Panc1 (cell line): ENCODE measurements at regions not wholly inside any gene's neighbourhood (a gene's known extent, or its start where the extent isn't known, plus 50 kb on each side); places are given as distances from the start of the nearest gene placed in this dataset.

ENCODE experiments used
- ATAC-seq: fragments of 200-7000 bp; cut with Tn5 transposase; 2 replicates; pipeline ENCODE4 v1.9.1; 2020; ENCODE audit warnings: mild to moderate bottlenecking, moderate library complexity
- BruUV-seq: library from RNA; stranded (reverse); fragments of 400-500 nt; replicated peaks from 2 replicates; lab custom pipeline; 2021; lab: Mats Ljungman, UMichigan
- CTCF ChIA-PET: fragments of 300-600 bp; sonication (Branson Sonifier 250); formaldehyde crosslinking; loops from one replicate; lab custom pipeline; 2022; ENCODE audit warnings: antibody characterized with exemption; lab: Charles Lee
- POLR2A ChIA-PET: fragments of 300-600 bp; sonication (Branson Sonifier 250); formaldehyde crosslinking; loops from one replicate; lab custom pipeline; 2022; ENCODE audit warnings: antibody characterized with exemption; lab: Charles Lee
- DNase-seq: peaks from one replicate; pipeline ENCODE4 v3.0.0-alpha.2; 2010; ENCODE audit warnings: low read depth, low spot score
- H3K27ac ChIP-seq: 2 replicates; pipeline ENCODE4 v1.5.1; 2011; ENCODE audit warnings: mild to moderate bottlenecking, low read length, inconsistent platforms
- H3K27me3 ChIP-seq: fragments of 200-500 bp; sonication (Bioruptor generic); 2 replicates; pipeline ENCODE4 v1.6.0; 2014; ENCODE audit warnings: low read length, inconsistent platforms; ENCODE audit not compliant: control insufficient read depth, insufficient read depth
- H3K36me3 ChIP-seq: fragments of 200-500 bp; sonication (Bioruptor generic); 2 replicates; pipeline ENCODE4 v1.5.1; 2014; ENCODE audit warnings: inconsistent platforms, mild to moderate bottlenecking, low read length, moderate library complexity; ENCODE audit not compliant: control insufficient read depth, insufficient read depth
- H3K4me1 ChIP-seq: 2 replicates; pipeline ENCODE4 v1.5.1; 2011; ENCODE audit warnings: inconsistent platforms, mild to moderate bottlenecking, low read length, moderate library complexity; ENCODE audit not compliant: control insufficient read depth, insufficient read depth
- H3K4me3 ChIP-seq, 2 experiments: 2 replicates each; pipeline ENCODE4 v1.5.1; 2011 to 2012; ENCODE audit warnings: low read depth in 2 of 2, low read length in 2 of 2, mild to moderate bottlenecking in 2 of 2, inconsistent platforms in 1 of 2, moderate library complexity in 1 of 2
- H3K9me3 ChIP-seq: fragments of 200-500 bp; sonication (Bioruptor generic); 2 replicates; pipeline ENCODE4 v1.5.1; 2014; ENCODE audit warnings: low read depth, mild to moderate bottlenecking, inconsistent platforms, low read length, moderate library complexity; ENCODE audit not compliant: control insufficient read depth, insufficient read depth
- POLR2AphosphoS5 ChIP-seq: IDR thresholded peaks from 2 replicates; pipeline ENCODE4 v1.6.1; 2012; ENCODE audit warnings: mild to moderate bottlenecking, low read depth, low read length, moderate library complexity
- SIN3A ChIP-seq: IDR thresholded peaks from 2 replicates; pipeline ENCODE4 v1.6.1; 2012; ENCODE audit warnings: low read depth, mild to moderate bottlenecking, low read length, moderate library complexity, borderline replicate concordance; ENCODE audit not compliant: insufficient read depth
- TCF7L2 ChIP-seq: IDR thresholded peaks from 2 replicates; pipeline ENCODE4 v1.6.1; 2011; ENCODE audit warnings: mild to moderate bottlenecking, low read depth, low read length, inconsistent platforms
- in situ Hi-C: cut with HindIII; loops from 2 replicates; pipeline ENCODE4 v1.10.0; 2016; ENCODE audit warnings: low sequenced_read_pairs, low pct_unique_long_range_greater_than_20kb
- intact Hi-C: fragments of 100-400 bp; cut with micrococcal nuclease; formaldehyde crosslinking; loops from one replicate; pipeline ENCODE4 v1.10.0; 2022; ENCODE audit not compliant: unreplicated experiment
- TF ChIP-seq, protein P1 (sequence below): fragments of 450-650 bp; IDR thresholded peaks from 2 replicates; pipeline ENCODE4 v1.5.1; 2017; ENCODE audit warnings: mild to moderate bottlenecking
- TF ChIP-seq, protein P2 (sequence below), 2 experiments: IDR thresholded peaks; 2 replicates each; pipeline ENCODE4 v1.6.1; 2011 to 2012; ENCODE audit warnings: low read depth in 2 of 2, control low read depth in 1 of 2, low read length in 1 of 2, mild to moderate bottlenecking in 1 of 2, moderate library complexity in 1 of 2; ENCODE audit not compliant: insufficient read depth in 1 of 2

DNA sequence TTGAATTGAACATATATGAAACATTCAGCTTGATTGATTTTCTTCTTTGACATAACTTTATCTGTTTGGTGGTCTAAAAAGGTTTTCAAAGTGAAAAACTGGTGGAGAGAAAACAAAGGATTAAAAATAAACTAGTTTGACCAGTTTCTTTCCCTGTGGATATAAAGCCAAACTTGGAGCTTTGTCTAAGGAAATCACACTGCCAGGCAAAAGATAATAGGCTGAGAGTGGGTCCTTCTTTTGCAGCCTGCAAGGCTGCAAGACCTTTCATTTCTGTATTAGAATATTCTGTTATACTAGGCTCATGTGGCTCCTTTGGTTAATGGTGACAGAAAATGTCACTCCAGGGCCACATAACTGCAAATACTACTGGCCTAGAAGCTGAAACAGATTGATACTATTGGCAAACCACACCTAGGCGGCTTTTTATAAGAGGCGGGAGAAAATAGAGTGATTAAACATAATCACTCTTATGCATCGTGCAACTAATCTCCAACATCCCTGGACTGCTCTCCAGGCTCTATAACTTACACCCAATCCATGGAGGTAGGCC lies 129.1 kb upstream of the ZNF462 start:
- intact Hi-C loops, result no loop called here
- Histone ChIP-seq H3K27ac (no peak overlapping the region), H3K9me3 (no peaks in the 10 kb centered on the region), H3K36me3 (no peaks in the 10 kb centered on the region), H3K4me1 (no peaks in the 10 kb centered on the region), H3K4me3 (no peak overlapping the region), H3K27me3 (no peaks in the 10 kb centered on the region)
- POLR2A ChIA-PET, result no interaction called here
- TF ChIP-seq TCF7L2, result no peak
- no peak for TF ChIP-seq POLR2AphosphoS5
- TF ChIP-seq, protein P1, sequence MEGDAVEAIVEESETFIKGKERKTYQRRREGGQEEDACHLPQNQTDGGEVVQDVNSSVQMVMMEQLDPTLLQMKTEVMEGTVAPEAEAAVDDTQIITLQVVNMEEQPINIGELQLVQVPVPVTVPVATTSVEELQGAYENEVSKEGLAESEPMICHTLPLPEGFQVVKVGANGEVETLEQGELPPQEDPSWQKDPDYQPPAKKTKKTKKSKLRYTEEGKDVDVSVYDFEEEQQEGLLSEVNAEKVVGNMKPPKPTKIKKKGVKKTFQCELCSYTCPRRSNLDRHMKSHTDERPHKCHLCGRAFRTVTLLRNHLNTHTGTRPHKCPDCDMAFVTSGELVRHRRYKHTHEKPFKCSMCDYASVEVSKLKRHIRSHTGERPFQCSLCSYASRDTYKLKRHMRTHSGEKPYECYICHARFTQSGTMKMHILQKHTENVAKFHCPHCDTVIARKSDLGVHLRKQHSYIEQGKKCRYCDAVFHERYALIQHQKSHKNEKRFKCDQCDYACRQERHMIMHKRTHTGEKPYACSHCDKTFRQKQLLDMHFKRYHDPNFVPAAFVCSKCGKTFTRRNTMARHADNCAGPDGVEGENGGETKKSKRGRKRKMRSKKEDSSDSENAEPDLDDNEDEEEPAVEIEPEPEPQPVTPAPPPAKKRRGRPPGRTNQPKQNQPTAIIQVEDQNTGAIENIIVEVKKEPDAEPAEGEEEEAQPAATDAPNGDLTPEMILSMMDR, result no peak
- TF ChIP-seq SIN3A, result no peak
- TF ChIP-seq, protein P2, sequence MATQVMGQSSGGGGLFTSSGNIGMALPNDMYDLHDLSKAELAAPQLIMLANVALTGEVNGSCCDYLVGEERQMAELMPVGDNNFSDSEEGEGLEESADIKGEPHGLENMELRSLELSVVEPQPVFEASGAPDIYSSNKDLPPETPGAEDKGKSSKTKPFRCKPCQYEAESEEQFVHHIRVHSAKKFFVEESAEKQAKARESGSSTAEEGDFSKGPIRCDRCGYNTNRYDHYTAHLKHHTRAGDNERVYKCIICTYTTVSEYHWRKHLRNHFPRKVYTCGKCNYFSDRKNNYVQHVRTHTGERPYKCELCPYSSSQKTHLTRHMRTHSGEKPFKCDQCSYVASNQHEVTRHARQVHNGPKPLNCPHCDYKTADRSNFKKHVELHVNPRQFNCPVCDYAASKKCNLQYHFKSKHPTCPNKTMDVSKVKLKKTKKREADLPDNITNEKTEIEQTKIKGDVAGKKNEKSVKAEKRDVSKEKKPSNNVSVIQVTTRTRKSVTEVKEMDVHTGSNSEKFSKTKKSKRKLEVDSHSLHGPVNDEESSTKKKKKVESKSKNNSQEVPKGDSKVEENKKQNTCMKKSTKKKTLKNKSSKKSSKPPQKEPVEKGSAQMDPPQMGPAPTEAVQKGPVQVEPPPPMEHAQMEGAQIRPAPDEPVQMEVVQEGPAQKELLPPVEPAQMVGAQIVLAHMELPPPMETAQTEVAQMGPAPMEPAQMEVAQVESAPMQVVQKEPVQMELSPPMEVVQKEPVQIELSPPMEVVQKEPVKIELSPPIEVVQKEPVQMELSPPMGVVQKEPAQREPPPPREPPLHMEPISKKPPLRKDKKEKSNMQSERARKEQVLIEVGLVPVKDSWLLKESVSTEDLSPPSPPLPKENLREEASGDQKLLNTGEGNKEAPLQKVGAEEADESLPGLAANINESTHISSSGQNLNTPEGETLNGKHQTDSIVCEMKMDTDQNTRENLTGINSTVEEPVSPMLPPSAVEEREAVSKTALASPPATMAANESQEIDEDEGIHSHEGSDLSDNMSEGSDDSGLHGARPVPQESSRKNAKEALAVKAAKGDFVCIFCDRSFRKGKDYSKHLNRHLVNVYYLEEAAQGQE (IDR thresholded peaks at IDR 0.05; ENCODE audit: insufficient read depth in 1 of 2, low read depth in 2 of 2, low read length in 1 of 2), result no peak
- no TSS peak for BruUV-seq
- ATAC-seq (no peak), DNase-seq (no peak)
- CTCF ChIA-PET, result no interaction called here
- in situ Hi-C loops, result no loop called here

DNA sequence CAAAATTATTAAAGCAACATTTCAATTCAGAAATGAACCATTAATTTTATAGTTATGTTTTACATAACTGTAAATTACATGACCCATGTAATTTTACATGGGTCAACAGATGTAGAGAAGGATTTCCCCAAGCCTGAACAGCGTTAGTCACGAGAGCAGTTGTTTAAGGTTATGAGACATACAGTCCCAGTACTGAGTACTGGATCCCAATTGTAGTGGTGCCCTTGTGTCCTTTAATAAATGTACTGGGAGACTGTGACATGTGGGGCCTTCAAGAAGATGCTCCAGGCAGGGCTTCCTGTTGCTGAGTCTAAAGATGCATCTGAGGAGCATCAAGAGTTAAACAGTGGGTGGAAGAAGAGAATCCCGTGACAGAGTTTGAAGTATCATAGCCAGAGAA lies 125.5 kb upstream of the ZNF462 start:
- no peaks in the 10 kb centered on the region for H3K4me1 ChIP-seq
- TF ChIP-seq POLR2AphosphoS5 (no peak), SIN3A (no peak), TCF7L2 (no peak)
- TF ChIP-seq, protein P1, result no peak
- TF ChIP-seq, protein P2 (IDR thresholded peaks at IDR 0.05; ENCODE audit: insufficient read depth in 1 of 2, low read depth in 2 of 2, low read length in 1 of 2), result no peak
- intact Hi-C loops, result no loop called here
- H3K27ac ChIP-seq, result no peak overlapping the region
- DNase-seq (no peak), ATAC-seq (no peak)
- in situ Hi-C loops, result no loop called here
- H3K36me3 ChIP-seq, result no peaks in the 10 kb centered on the region
- CTCF ChIA-PET, result no interaction called here
- no peak overlapping the region for H3K4me3 ChIP-seq
- no peaks in the 10 kb centered on the region for H3K9me3 ChIP-seq
- no peaks in the 10 kb centered on the region for H3K27me3 ChIP-seq
- no TSS peak for BruUV-seq
- POLR2A ChIA-PET, result no interaction called here
